HEK293T (cell line): ENCODE measurements at regions not wholly inside any gene's neighbourhood (a gene's known extent, or its start where the extent isn't known, plus 50 kb on each side); places are given as distances from the start of the nearest gene placed in this dataset.

Experiments
- NFRKB ChIP-seq: fragments of 450-650 bp; IDR thresholded peaks from 2 replicates; pipeline ENCODE4 v1.6.1; 2016; ENCODE audit warnings: mild to moderate bottlenecking, moderate library complexity
- ZNF384 ChIP-seq: fragments of 450-650 bp; IDR thresholded peaks from 2 replicates; pipeline ENCODE4 v1.6.1; 2016

GRCh38 chr4:26101011-26101410 lies 187.0 kb downstream of the SMIM20 start:
- TF ChIP-seq NFRKB: no peak
- no peak for TF ChIP-seq ZNF384
